Heart left ventricle (tissue), 16 donors: ENCODE measurements at regions not wholly inside any gene's neighbourhood (a gene's known extent, or its start where the extent isn't known, plus 50 kb on each side); places are given as distances from the start of the nearest gene placed in this dataset.

Source experiments
- ATAC-seq, 4 donors: fragments of 200-7000 bp; cut with Tn5 transposase; one replicate each; pipeline ENCODE4 v1.9.1; 2020 to 2022; ENCODE audit warnings: moderate library complexity in 4 of 4, mild to moderate bottlenecking in 3 of 4, moderate number of reproducible peaks in 1 of 4
- DNase-seq, 5 donors: peaks; one replicate each; pipeline ENCODE4 v3.0.0-alpha.2; 2020
- H3K27ac ChIP-seq, 12 donors: fragments of 200-600 bp; sonication (generic) in 4 of 12; one replicate each; pipeline versions ENCODE4 v1.5.0 to v1.8.0; 2016 to 2022; ENCODE audit warnings: mild to moderate bottlenecking in 2 of 12
- H3K27me3 ChIP-seq, 9 donors: fragments of 200-600 bp; sonication (generic) in 2 of 9; one replicate each; pipeline versions ENCODE4 v1.5.1 to v1.8.0; 2016 to 2022; ENCODE audit warnings: mild to moderate bottlenecking in 3 of 9
- H3K36me3 ChIP-seq, 9 donors: fragments of 200-600 bp; sonication (generic) in 2 of 9; one replicate each; pipeline versions ENCODE4 v1.5.0 to v1.8.0; 2018 to 2022; ENCODE audit warnings: mild to moderate bottlenecking in 2 of 9
- H3K4me1 ChIP-seq, 12 donors: fragments of 200-600 bp; sonication (generic) in 4 of 12; one replicate each; pipeline versions ENCODE4 v1.5.0 to v1.8.0; 2016 to 2022; ENCODE audit warnings: mild to moderate bottlenecking in 3 of 12
- H3K4me3 ChIP-seq, 12 donors: fragments of 200-600 bp; sonication (generic) in 4 of 12; one replicate each; pipeline versions ENCODE4 v1.5.0 to v1.8.0; 2017 to 2022; ENCODE audit warnings: mild to moderate bottlenecking in 9 of 12, moderate library complexity in 4 of 12
- H3K9me3 ChIP-seq, 12 donors: fragments of 200-600 bp; sonication (generic) in 4 of 12; one replicate each; pipeline versions ENCODE4 v1.5.0 to v1.8.0; 2016 to 2022; ENCODE audit warnings: mild to moderate bottlenecking in 1 of 12
- POLR2A ChIP-seq, 2 donors: fragments of 450-650 bp; IDR thresholded peaks; one replicate each; pipeline ENCODE4 v1.6.1; 2017; ENCODE audit warnings: antibody characterized with exemption in 2 of 2, mild to moderate bottlenecking in 2 of 2, moderate library complexity in 2 of 2
- WGBS, 4 donors: extraction: QIAGEN DNeasy Blood & Tissue Kit in 2 of 4; methylation state at CpG; one replicate each; pipeline versions ENCODE4 v1.1.5 to v1.1.7; 2013 to 2018; 5-methylcytosine and 5-hydroxymethylcytosine counted together
- intact Hi-C, 10 donors: fragments of 100-400 bp; cut with DNase I; formaldehyde crosslinking; loops; one replicate each; pipeline versions ENCODE4 v1.11.1 to v1.14.2; 2022
- TF ChIP-seq, protein P1 (sequence below), 12 donors: fragments of 200-600 bp; sonication (generic) in 4 of 12; IDR thresholded peaks; one replicate each; pipeline versions ENCODE4 v1.5.0 to v1.8.0; 2018 to 2022; ENCODE audit warnings: antibody characterized with exemption in 12 of 12, mild to moderate bottlenecking in 5 of 12
- donor health status: ischemic (EF 13 %, LVEDD 7.1; RV severe dilation, severe dysfunction).
- donor health status: healthy with polysubstance abuse.
- donor health status: DM: no; HTN: yes; CAD: no.
- donor health status: DM: no; HTN: no; CAD: no.
- donor health status: ischemic (EF 25% LVEDD 6.9; RV normal size, moderate dysfunction).
- donor health status: ischemic (EF 25% LVEDD 5.7; RV mildly dilated, moderate dysfunction).
- donor health status: healthy.
- donor health status: DM: yes; HTN: yes; CAD: no.
- donor health status: ischemic (EF 35%, LVEDD 5.7; RV mildly dilated, moderate dysfunction).
- donor health status: nonischemic (EF 11% LVEDD 7.7; RV severe dilation, severe dysfunction).
- donor health status: DM: yes; HTN: yes; CAD: no.
- donor health status: PGD.
- donor health status: ischemic (EF 29% LVEDD 5.4; RV normal size, mild dysfunction).
- donor health status: nonischemic (EF 23%, LVEDD 6.1; RV moderate dilation, normal function).

DNA sequence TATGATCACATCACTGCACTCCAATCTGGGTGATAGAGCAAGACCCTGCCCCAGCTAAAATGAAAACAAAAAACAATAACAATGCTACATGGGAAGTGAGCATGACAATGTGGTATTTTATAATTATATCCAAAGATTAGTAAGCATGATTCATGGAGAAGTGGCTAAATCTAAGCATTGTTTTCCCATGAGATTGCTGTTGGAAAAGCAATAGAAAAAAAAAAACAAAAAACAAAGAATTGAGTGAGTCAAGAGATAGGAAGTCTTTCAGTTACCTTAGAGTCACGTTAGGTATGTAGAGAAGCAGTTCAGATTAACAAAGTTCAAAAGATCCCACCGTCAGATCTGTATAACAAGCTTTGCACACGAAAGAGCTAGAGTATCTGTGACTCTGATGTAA is 210.3 kb upstream of the CNTN6 start:
- no peak for ATAC-seq

DNA sequence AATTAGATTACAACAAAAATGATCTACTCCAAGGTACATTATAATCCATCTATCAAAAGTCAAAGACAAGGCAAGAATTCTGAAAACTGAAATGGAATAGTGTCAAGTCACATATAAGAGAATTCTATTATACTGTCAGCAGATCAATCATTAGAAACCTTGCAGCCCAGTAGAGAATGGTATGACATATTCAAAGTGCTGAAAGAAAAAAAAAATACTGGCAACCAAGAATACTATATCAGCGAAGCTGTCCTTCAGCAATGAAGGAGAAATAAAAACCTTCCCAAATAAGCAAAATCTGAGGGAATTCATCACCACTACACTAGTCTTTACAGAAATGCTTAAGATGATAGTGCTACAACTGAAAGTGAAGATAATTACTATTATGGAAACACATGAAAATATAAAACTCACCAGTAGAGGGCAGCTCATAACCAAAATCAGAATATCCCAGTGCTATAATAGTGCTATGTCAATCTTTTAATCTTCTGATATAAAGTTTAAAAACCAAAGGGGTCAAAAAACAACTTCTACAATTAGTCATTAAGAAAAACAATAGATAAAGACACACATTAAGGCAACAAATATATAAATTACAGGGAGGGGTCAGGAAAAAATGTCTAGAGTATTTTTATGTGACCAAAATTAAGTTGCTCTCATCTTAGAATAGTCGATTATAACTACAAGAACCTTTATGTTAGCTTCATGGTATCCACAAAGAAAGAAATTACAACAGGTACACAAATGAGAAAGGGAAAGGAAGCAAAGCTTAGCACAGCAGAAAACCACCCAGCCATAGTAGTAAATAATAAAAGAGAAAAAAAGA is 190.7 kb upstream of the CNTN6 start:
- no peak for ATAC-seq
- H3K27me3 ChIP-seq, result no peaks in the 10 kb centered on the region
- DNase-seq, result no peak
- no peak overlapping the region for H3K27ac ChIP-seq
- no peaks in the 10 kb centered on the region for H3K36me3 ChIP-seq
- H3K9me3 ChIP-seq, result peaks cover 0 to 28% (median 14%) of the 10 kb centered on the region in 12 donors
- H3K4me1 ChIP-seq, result no peaks in the 10 kb centered on the region
- H3K4me3 ChIP-seq, result no peak overlapping the region
- WGBS, 4 donors, result 47 to 54% (median 52%) methylated on average over 2 of the region's 2 CpGs
- intact Hi-C loops, result no loop called here
- no peak for TF ChIP-seq POLR2A (IDR thresholded peaks at IDR 0.05)
- TF ChIP-seq, protein P1, sequence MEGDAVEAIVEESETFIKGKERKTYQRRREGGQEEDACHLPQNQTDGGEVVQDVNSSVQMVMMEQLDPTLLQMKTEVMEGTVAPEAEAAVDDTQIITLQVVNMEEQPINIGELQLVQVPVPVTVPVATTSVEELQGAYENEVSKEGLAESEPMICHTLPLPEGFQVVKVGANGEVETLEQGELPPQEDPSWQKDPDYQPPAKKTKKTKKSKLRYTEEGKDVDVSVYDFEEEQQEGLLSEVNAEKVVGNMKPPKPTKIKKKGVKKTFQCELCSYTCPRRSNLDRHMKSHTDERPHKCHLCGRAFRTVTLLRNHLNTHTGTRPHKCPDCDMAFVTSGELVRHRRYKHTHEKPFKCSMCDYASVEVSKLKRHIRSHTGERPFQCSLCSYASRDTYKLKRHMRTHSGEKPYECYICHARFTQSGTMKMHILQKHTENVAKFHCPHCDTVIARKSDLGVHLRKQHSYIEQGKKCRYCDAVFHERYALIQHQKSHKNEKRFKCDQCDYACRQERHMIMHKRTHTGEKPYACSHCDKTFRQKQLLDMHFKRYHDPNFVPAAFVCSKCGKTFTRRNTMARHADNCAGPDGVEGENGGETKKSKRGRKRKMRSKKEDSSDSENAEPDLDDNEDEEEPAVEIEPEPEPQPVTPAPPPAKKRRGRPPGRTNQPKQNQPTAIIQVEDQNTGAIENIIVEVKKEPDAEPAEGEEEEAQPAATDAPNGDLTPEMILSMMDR (IDR thresholded peaks at IDR 0.05), result peak in 5 of 12 donors; percentile 6 to 27 (median 12)

More for the DNA sequence above, 210.3 kb upstream of the CNTN6 start:
- no peak for TF ChIP-seq POLR2A (IDR thresholded peaks at IDR 0.05)
- TF ChIP-seq, protein P1 (IDR thresholded peaks at IDR 0.05), result no peak
- no peak overlapping the region for H3K4me3 ChIP-seq
- H3K27ac ChIP-seq, result no peak overlapping the region
- H3K36me3 ChIP-seq, result no peaks in the 10 kb centered on the region
- H3K27me3 ChIP-seq, result no peaks in the 10 kb centered on the region
- intact Hi-C loops, result no loop called here
- H3K9me3 ChIP-seq, result peaks cover 0 to 2% (median 0%) of the 10 kb centered on the region in 12 donors
- 59 to 67% (median 60%) methylated on average over 3 of the region's 3 CpGs for WGBS, 4 donors
- no peaks in the 10 kb centered on the region for H3K4me1 ChIP-seq
- no peak for DNase-seq

DNA sequence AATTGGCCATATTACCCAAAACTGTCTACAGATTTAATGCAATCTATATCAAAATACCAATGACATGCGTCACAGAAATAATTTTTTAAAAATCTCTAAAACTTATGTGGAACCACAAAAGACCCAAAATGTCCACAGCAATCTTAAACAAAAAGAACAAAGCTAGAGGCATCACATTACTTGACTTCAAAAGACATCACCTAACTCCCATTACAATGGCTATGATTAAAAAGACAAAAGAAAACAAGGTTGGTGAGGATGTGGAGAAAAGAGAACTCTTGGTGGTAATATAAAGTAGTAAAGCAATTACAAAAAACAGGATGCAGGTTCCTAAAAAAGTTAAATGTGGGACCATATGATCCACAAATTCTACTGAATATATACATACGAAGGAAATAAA is 187.6 kb upstream of the CNTN6 start:
- H3K27ac ChIP-seq, result no peak overlapping the region
- intact Hi-C loops, result no loop called here
- H3K4me1 ChIP-seq, result no peaks in the 10 kb centered on the region
- H3K27me3 ChIP-seq, result no peaks in the 10 kb centered on the region
- H3K9me3 ChIP-seq, result peaks cover 0 to 28% (median 14%) of the 10 kb centered on the region in 12 donors
- no peak for ATAC-seq
- TF ChIP-seq, protein P1 (IDR thresholded peaks at IDR 0.05), result no peak
- TF ChIP-seq POLR2A (IDR thresholded peaks at IDR 0.05), result no peak
- H3K36me3 ChIP-seq, result no peaks in the 10 kb centered on the region
- DNase-seq, result no peak
- WGBS, 4 donors, result 78 to 87% (median 80%) methylated on average over 2 of the region's 2 CpGs
- no peak overlapping the region for H3K4me3 ChIP-seq

DNA sequence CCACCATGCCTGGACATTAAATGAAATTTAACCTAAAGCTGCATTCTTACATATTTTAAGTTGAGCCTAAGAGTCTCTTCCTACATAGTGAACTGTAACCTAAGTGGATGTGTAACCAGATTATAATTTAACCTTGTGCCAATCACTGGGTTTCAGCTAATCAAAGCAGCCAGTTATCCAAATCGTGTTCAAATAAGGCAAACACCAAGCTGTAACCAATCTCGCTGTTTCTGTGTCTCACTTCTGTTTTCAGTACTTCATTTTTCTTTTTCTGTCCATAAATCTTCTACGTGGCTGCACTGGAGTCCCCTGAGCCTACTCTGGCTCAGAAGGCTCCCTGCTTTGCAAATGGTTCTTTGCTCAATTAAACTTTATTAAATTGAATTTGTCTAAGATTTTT is 186.1 kb upstream of the CNTN6 start:
- no peak for ATAC-seq
- TF ChIP-seq, protein P1 (IDR thresholded peaks at IDR 0.05), result no peak
- TF ChIP-seq POLR2A (IDR thresholded peaks at IDR 0.05), result no peak
- intact Hi-C loops, result no loop called here

More for the DNA sequence above, 186.1 kb upstream of the CNTN6 start:
- Histone ChIP-seq H3K4me1 (no peaks in the 10 kb centered on the region), H3K36me3 (no peaks in the 10 kb centered on the region), H3K27ac (no peak overlapping the region), H3K4me3 (no peak overlapping the region), H3K9me3 (peaks cover 0 to 15% (median 5%) of the 10 kb centered on the region in 12 donors), H3K27me3 (no peaks in the 10 kb centered on the region)
- no peak for DNase-seq
- WGBS, 4 donors, result 51 to 64% (median 57%) methylated on average over 3 of the region's 3 CpGs
